ENCODE measurements at regions not wholly inside any gene's neighbourhood (a gene's known extent, or its start where the extent isn't known, plus 50 kb on each side); places are given as distances from the start of the nearest gene placed in this dataset.

DNA sequence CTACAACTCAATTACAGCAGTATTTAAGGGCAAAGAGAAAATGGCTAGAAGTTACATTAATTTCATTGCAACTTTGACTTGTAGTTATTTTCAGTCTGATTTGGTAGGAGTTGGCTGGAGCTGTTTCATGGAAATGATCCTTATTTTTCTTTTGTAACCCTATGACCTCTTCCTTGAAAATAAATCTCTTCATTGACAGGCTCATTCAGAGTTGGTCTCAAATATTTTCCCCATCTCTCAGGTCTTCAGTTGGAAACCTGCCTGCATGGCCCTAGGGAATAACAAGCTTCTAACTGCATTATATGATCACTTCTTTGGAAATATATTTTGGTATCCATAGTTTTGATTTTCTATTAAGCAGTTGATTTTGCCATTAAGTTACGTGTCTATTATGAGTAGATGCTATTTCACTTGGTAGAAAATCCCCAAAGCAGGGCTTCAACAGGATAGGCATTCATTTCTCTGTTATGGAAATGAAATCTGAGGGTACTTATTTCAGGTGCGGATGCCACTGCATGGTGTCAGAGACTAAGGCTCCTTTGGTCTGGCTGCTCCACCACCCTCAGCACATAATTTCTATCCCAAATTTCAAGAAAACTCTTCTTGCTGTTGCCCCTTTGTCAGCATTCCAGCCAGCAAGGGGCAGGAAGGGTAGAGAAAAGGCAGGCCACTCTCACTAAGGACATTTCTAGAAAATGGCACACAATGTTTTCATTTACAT lies 502.5 kb downstream of the SPRY1 start:
- H3K4me1 ChIP-seq (ENCODE audit: low read length) = no peaks in the 10 kb centered on the region
- H3K27ac ChIP-seq (ENCODE audit: low read length) = no peak overlapping the region
- H3K36me3 ChIP-seq (replicated peaks; ENCODE audit: insufficient read depth, low read length) = no peaks in the 10 kb centered on the region
- H3K79me2 ChIP-seq (ENCODE audit: low read length) = no peaks in the 10 kb centered on the region
- H4K20me1 ChIP-seq (ENCODE audit: insufficient read depth, low read length) = no peaks in the 10 kb centered on the region
- no peaks in the 10 kb centered on the region for H3K9me3 ChIP-seq (replicated peaks; ENCODE audit: insufficient read depth, low read length)
- no peak overlapping the region for H3K4me2 ChIP-seq (ENCODE audit: low read depth, low read length)
- no peak for DNase-seq
- TF ChIP-seq EZH2 (optimal IDR thresholded peaks at IDR 0.05; ENCODE audit: low read depth, low read length) (no peak), EZH2phosphoT487 (IDR thresholded peaks at IDR 0.05; ENCODE audit: low read length) (no peak)
- TF ChIP-seq, protein P1, sequence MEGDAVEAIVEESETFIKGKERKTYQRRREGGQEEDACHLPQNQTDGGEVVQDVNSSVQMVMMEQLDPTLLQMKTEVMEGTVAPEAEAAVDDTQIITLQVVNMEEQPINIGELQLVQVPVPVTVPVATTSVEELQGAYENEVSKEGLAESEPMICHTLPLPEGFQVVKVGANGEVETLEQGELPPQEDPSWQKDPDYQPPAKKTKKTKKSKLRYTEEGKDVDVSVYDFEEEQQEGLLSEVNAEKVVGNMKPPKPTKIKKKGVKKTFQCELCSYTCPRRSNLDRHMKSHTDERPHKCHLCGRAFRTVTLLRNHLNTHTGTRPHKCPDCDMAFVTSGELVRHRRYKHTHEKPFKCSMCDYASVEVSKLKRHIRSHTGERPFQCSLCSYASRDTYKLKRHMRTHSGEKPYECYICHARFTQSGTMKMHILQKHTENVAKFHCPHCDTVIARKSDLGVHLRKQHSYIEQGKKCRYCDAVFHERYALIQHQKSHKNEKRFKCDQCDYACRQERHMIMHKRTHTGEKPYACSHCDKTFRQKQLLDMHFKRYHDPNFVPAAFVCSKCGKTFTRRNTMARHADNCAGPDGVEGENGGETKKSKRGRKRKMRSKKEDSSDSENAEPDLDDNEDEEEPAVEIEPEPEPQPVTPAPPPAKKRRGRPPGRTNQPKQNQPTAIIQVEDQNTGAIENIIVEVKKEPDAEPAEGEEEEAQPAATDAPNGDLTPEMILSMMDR (IDR thresholded peaks at IDR 0.05; ENCODE audit: low read length) = no peak
- H3K27me3 ChIP-seq (replicated peaks; ENCODE audit: insufficient read depth, low read length) = no peaks in the 10 kb centered on the region
- no peaks in the 10 kb centered on the region for H3K9me2 ChIP-seq (replicated peaks; ENCODE audit: insufficient read depth, low read length)
- no peak overlapping the region for H2AFZ ChIP-seq (ENCODE audit: low read length)
- H3K9ac ChIP-seq (ENCODE audit: low read length) = no peak overlapping the region
- H3F3A ChIP-seq (ENCODE audit: insufficient read depth, low read length) = no peaks in the 10 kb centered on the region
- no peak overlapping the region for H3K4me3 ChIP-seq (ENCODE audit: low read length)

DNA sequence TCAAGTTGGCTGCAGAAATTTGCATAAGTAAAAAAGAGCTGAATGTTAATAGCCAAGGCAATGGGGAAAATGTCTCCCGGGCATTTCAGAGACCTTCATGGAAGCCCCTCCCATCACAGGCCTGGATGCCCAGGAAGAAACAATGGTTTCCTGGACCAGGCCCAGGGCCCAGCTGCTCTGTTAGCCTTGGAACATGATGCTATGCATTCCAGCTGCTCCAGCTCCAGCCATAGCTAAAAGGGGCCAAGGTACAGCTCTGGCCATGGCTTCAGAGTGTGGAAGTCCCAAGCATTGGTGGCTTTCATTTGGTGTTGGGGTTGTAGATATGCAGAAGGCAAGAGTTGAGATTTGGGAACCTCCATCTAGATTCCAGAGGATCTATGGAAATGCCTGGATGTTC lies 508.3 kb downstream of the SPRY1 start:
- Histone ChIP-seq H3K27me3 (replicated peaks; ENCODE audit: insufficient read depth, low read length) (no peaks in the 10 kb centered on the region), H3K4me1 (ENCODE audit: low read length) (no peaks in the 10 kb centered on the region), H3K27ac (ENCODE audit: low read length) (no peak overlapping the region), H3K4me2 (ENCODE audit: low read depth, low read length) (no peak overlapping the region), H4K20me1 (ENCODE audit: insufficient read depth, low read length) (no peaks in the 10 kb centered on the region), H3K36me3 (replicated peaks; ENCODE audit: insufficient read depth, low read length) (no peaks in the 10 kb centered on the region), H3K79me2 (ENCODE audit: low read length) (no peaks in the 10 kb centered on the region), H3K9me2 (replicated peaks; ENCODE audit: insufficient read depth, low read length) (no peaks in the 10 kb centered on the region), H3F3A (ENCODE audit: insufficient read depth, low read length) (no peaks in the 10 kb centered on the region), H3K9ac (ENCODE audit: low read length) (no peak overlapping the region), H3K9me3 (replicated peaks; ENCODE audit: insufficient read depth, low read length) (no peaks in the 10 kb centered on the region), H2AFZ (ENCODE audit: low read length) (no peak overlapping the region), H3K4me3 (ENCODE audit: low read length) (no peak overlapping the region)
- DNase-seq = no peak
- TF ChIP-seq, protein P1 (IDR thresholded peaks at IDR 0.05; ENCODE audit: low read length) = no peak
- no peak for TF ChIP-seq EZH2 (optimal IDR thresholded peaks at IDR 0.05; ENCODE audit: low read depth, low read length)
- TF ChIP-seq EZH2phosphoT487 (IDR thresholded peaks at IDR 0.05; ENCODE audit: low read length) = no peak

DNA sequence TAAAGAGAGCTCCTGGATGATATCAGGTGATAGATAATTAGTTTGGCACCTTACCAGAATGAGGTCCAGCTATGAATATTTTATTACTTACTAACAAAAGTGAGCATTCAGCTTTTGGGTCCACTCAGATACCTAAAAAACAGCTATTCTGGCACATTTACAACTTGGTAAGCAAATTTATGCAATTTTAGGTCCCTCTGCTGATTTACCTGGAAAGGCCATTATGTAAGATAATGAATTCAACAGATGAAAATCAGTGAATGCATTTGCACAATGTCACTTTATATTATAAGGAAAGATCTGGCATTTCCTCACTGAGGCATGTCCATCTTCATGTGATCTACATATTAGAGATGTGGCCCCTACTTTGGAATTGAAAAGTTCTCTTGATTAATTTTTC lies 517.0 kb downstream of the SPRY1 start:
- Histone ChIP-seq H3K27me3 (replicated peaks; ENCODE audit: insufficient read depth, low read length) (no peaks in the 10 kb centered on the region), H3K9me3 (replicated peaks; ENCODE audit: insufficient read depth, low read length) (no peaks in the 10 kb centered on the region), H3K79me2 (ENCODE audit: low read length) (no peaks in the 10 kb centered on the region), H3K27ac (ENCODE audit: low read length) (no peak overlapping the region), H3K4me3 (ENCODE audit: low read length) (no peak overlapping the region), H4K20me1 (ENCODE audit: insufficient read depth, low read length) (no peaks in the 10 kb centered on the region), H2AFZ (ENCODE audit: low read length) (no peak overlapping the region), H3K36me3 (replicated peaks; ENCODE audit: insufficient read depth, low read length) (no peaks in the 10 kb centered on the region), H3F3A (ENCODE audit: insufficient read depth, low read length) (no peaks in the 10 kb centered on the region), H3K9ac (ENCODE audit: low read length) (no peak overlapping the region), H3K9me2 (replicated peaks; ENCODE audit: insufficient read depth, low read length) (no peaks in the 10 kb centered on the region; the same call in 1 of the 2 replicates), H3K4me1 (ENCODE audit: low read length) (no peaks in the 10 kb centered on the region), H3K4me2 (ENCODE audit: low read depth, low read length) (no peak overlapping the region)
- no peak for DNase-seq
- TF ChIP-seq, protein P1 (IDR thresholded peaks at IDR 0.05; ENCODE audit: low read length) = no peak
- TF ChIP-seq EZH2phosphoT487 (IDR thresholded peaks at IDR 0.05; ENCODE audit: low read length) = no peak
- TF ChIP-seq EZH2 (optimal IDR thresholded peaks at IDR 0.05; ENCODE audit: low read depth, low read length) = no peak

Measured in MM.1S (cell line).